ENCODE measurements at regions not wholly inside any gene's neighbourhood (a gene's known extent, or its start where the extent isn't known, plus 50 kb on each side); places are given as distances from the start of the nearest gene placed in this dataset.
A peak's percentile ranks its signal among the peaks of the same experiment; 100 is the strongest.
"Not testable (repeated sequence)": the region's sequence is repeated elsewhere in the genome, so short reads cannot be mapped to it uniquely, and the experiment has no call there.

DNA sequence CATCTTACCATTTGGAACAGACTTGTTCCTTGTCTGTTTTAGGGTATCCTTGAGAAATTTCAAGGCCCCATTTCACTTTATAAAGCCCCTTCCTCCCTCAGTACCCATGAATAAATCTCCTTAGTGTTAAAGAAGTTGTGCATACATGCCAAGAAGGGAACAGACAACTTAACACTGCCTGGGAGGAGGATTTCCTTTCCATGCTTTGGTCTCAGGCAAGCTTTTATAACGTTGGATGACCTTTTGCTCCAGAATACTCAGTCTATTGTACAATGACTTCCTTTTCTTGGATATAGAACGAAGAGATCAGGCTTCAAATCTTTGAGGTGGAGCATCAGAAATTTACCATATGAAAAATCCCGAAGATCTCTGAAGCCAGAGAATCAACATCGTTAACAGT, 551.4 kb downstream of the PRKD1 start:
- Histone ChIP-seq H3K4me3 (ENCODE audit: low read length) (no peak overlapping the region), H3K4me1 (ENCODE audit: control insufficient read depth, insufficient read depth, low read length) (no peaks in the 10 kb centered on the region), H3K9ac (ENCODE audit: low read length) (no peak overlapping the region), H3K27me3 (replicated peaks; ENCODE audit: control insufficient read depth, insufficient read depth, low read length) (no peaks in the 10 kb centered on the region), H3K36me3 (ENCODE audit: control insufficient read depth, insufficient read depth, low read length, severe bottlenecking) (no peaks in the 10 kb centered on the region), H3K9me3 (ENCODE audit: control insufficient read depth, low read length) (no peaks in the 10 kb centered on the region)
- no peak for DNase-seq (ENCODE audit: low read depth)

DNA sequence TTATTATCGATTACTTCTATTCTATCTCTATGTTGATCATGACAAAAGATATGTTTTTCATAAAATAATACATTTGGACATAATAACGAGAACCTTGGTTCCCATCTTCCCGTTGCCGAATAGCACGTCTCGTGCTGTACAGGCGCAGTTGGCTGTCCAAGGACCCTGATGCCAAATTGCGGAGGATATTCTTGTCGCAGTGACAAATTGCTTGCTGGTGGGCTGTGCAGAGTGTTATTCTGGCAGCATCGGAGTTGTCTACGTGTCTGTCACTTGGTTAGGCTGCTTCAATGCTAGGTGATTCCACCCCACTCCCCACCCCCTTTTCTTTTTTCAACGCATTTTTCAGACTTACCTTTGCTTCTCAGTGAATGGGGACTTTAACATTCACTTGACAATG, 546.8 kb downstream of the PRKD1 start:
- Histone ChIP-seq H3K27me3 (replicated peaks; ENCODE audit: control insufficient read depth, insufficient read depth, low read length) (no peaks in the 10 kb centered on the region), H3K36me3 (ENCODE audit: control insufficient read depth, insufficient read depth, low read length, severe bottlenecking) (no peaks in the 10 kb centered on the region), H3K4me3 (ENCODE audit: low read length) (no peak overlapping the region), H3K9me3 (ENCODE audit: control insufficient read depth, low read length) (no peaks in the 10 kb centered on the region), H3K4me1 (ENCODE audit: control insufficient read depth, insufficient read depth, low read length) (no peaks in the 10 kb centered on the region), H3K9ac (ENCODE audit: low read length) (no peak overlapping the region)
- DNase-seq (ENCODE audit: low read depth) = no peak

DNA sequence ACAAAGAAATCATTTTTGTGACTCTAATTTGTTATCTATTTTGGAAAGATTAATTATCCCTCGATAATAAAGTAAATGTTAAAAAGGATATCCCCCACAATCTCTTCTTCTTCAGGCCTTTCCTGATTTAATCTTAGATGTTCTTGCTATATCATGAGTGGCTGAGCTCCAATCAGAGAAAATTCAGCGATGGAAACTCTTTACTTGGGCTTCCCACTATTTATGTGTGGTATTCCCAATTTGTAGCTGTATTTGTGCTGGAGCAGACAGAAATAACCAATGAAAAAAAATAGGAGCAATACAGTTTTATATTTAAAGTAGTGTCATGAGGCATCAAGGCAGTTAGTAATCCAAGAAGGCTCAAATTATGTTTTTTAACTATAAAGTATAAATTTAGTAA, 539.1 kb downstream of the PRKD1 start:
- no peaks in the 10 kb centered on the region for H3K4me1 ChIP-seq (ENCODE audit: control insufficient read depth, insufficient read depth, low read length)
- no peak for DNase-seq (ENCODE audit: low read depth)
- H3K9ac ChIP-seq (ENCODE audit: low read length) = no peak overlapping the region
- H3K27me3 ChIP-seq (replicated peaks; ENCODE audit: control insufficient read depth, insufficient read depth, low read length) = no peaks in the 10 kb centered on the region
- no peaks in the 10 kb centered on the region for H3K36me3 ChIP-seq (ENCODE audit: control insufficient read depth, insufficient read depth, low read length, severe bottlenecking)
- no peak overlapping the region for H3K4me3 ChIP-seq (ENCODE audit: low read length)
- no peaks in the 10 kb centered on the region for H3K9me3 ChIP-seq (ENCODE audit: control insufficient read depth, low read length)

DNA sequence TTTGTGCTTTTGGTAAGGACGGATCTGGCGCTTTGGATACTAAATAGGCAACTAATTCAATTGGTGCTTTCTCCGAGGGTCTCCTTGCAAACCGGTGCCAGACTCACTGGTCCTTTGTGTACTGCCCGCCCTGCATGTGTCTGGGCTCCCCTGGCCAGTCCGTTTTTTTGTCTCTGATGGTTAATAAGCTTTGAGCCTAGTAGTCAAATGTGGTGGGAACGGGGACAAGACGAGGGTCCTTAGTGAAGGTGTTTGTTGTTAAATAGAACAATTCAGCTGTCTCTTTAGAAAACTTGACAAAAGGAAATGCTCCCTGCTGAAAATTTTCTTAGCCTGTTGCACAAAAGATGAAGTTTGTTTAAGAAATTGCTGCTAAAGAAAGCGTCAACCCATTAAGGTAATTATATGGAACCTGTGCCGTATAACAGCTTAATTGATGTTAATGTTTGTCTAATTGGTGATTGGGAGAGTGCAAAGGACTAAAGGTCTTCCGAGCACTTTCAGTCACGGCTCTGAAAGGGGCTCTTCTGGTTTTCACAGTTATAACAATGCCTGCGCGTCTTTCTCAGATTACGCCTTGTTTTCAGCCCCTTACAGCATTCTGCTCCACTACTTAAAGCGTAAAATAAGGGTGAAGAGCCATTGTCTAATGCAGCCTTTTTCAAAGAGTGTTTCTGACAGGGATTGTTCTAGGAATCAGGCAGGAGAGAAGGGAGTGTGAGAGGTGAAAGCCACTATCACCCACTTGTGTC, 537.4 kb downstream of the PRKD1 start:
- no peaks in the 10 kb centered on the region for H3K27me3 ChIP-seq (replicated peaks; ENCODE audit: control insufficient read depth, insufficient read depth, low read length)
- H3K4me1 ChIP-seq (ENCODE audit: control insufficient read depth, insufficient read depth, low read length) = no peaks in the 10 kb centered on the region
- no peaks in the 10 kb centered on the region for H3K36me3 ChIP-seq (ENCODE audit: control insufficient read depth, insufficient read depth, low read length, severe bottlenecking)
- H3K4me3 ChIP-seq (ENCODE audit: low read length) = no peak overlapping the region
- H3K9me3 ChIP-seq (ENCODE audit: control insufficient read depth, low read length) = no peaks in the 10 kb centered on the region
- DNase-seq (ENCODE audit: low read depth) = peak; percentile 14
- H3K9ac ChIP-seq (ENCODE audit: low read length) = no peak overlapping the region

DNA sequence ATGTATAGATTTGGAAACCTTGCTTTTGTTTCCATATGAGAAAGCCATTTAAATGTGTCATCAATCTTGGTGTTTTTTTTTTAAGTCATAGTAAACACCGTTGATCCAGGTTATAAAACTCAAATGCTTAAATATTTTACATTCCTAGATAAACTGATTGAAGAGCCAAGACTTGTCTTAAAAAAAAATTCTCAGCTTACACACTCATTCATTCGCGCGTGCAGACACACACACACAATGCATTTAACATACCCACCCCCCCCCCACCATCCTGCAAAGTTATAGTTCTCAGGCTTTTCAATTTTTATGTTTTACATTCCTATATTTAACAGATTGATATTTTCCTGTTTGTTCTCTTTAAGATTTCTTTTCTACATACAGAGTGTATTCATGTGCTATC, 536.4 kb downstream of the PRKD1 start:
- no peaks in the 10 kb centered on the region for H3K36me3 ChIP-seq (ENCODE audit: control insufficient read depth, insufficient read depth, low read length, severe bottlenecking)
- no peaks in the 10 kb centered on the region for H3K4me1 ChIP-seq (ENCODE audit: control insufficient read depth, insufficient read depth, low read length)
- DNase-seq (ENCODE audit: low read depth) = no peak
- no peak overlapping the region for H3K4me3 ChIP-seq (ENCODE audit: low read length)
- no peaks in the 10 kb centered on the region for H3K27me3 ChIP-seq (replicated peaks; ENCODE audit: control insufficient read depth, insufficient read depth, low read length)
- H3K9ac ChIP-seq (ENCODE audit: low read length) = no peak overlapping the region
- H3K9me3 ChIP-seq (ENCODE audit: control insufficient read depth, low read length) = no peaks in the 10 kb centered on the region

DNA sequence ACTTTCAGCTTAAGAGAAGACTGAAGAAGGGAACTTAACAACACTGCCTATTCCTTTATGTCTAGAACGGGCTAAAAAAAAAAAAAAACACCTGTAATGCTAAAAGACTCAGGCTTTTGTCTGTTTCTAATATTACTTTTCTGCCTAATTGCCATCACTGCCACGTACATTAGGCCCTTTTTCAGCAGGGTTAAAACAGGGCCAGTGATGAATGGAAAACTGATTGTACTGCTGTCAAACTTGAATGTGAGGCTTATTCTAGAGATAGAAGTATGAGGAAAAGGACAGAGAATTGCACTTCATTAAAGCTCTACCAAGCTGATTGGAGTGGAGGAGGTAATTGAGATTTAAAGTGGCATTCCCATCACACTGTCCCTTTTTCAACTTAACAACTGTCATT, 535.8 kb downstream of the PRKD1 start:
- Histone ChIP-seq H3K9ac (ENCODE audit: low read length) (no peak overlapping the region), H3K4me1 (ENCODE audit: control insufficient read depth, insufficient read depth, low read length) (no peaks in the 10 kb centered on the region), H3K27me3 (replicated peaks; ENCODE audit: control insufficient read depth, insufficient read depth, low read length) (no peaks in the 10 kb centered on the region), H3K9me3 (ENCODE audit: control insufficient read depth, low read length) (no peaks in the 10 kb centered on the region), H3K4me3 (ENCODE audit: low read length) (no peak overlapping the region), H3K36me3 (ENCODE audit: control insufficient read depth, insufficient read depth, low read length, severe bottlenecking) (no peaks in the 10 kb centered on the region)
- no peak for DNase-seq (ENCODE audit: low read depth)

DNA sequence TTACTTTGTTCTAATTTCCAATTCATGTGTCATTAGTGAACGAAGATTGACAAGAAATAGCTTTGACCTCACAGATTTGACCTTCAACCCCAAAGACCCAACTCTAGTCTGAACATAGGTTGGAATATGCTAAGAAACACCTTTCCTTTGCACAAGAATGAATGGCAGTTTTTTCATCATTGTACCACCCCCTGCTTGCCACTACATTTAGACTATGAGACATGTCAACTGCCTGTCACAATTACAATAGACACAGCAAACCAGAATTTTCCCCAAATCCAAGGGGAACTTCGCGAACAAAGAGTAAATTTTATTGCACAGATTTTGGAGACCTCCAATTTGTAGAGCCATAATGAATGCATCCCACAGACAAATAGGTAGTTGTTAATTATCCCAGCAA, 535.4 kb downstream of the PRKD1 start:
- Histone ChIP-seq H3K9me3 (ENCODE audit: control insufficient read depth, low read length) (no peaks in the 10 kb centered on the region), H3K4me1 (ENCODE audit: control insufficient read depth, insufficient read depth, low read length) (no peaks in the 10 kb centered on the region), H3K36me3 (ENCODE audit: control insufficient read depth, insufficient read depth, low read length, severe bottlenecking) (no peaks in the 10 kb centered on the region), H3K9ac (ENCODE audit: low read length) (no peak overlapping the region), H3K27me3 (replicated peaks; ENCODE audit: control insufficient read depth, insufficient read depth, low read length) (no peaks in the 10 kb centered on the region), H3K4me3 (ENCODE audit: low read length) (no peak overlapping the region)
- no peak for DNase-seq (ENCODE audit: low read depth)

DNA sequence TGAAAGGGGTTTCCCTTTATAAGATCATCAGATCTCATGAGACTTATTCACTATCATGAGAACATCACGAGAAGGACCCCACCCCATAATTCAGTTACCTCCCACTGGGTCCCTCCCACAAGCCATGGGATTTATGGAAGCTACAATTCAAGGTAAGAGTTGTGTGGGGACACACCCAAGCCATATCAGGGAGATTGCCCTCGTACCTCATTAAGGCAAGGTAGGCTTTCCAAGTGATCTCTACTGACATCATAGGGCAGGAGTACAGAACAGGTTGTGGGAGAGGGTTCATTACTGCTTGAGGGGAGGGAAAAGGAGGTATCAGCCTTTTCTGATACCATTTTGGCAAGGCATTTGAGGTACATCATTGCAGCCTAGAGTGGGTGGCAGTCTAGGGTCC, 524.6 kb downstream of the PRKD1 start:
- Histone ChIP-seq H3K36me3 (ENCODE audit: control insufficient read depth, insufficient read depth, low read length, severe bottlenecking) (no peaks in the 10 kb centered on the region), H3K4me3 (ENCODE audit: low read length) (no peak overlapping the region), H3K4me1 (ENCODE audit: control insufficient read depth, insufficient read depth, low read length) (no peaks in the 10 kb centered on the region), H3K27me3 (replicated peaks; ENCODE audit: control insufficient read depth, insufficient read depth, low read length) (no peaks in the 10 kb centered on the region), H3K9me3 (ENCODE audit: control insufficient read depth, low read length) (peaks cover 11% of the 10 kb centered on the region), H3K9ac (ENCODE audit: low read length) (no peak overlapping the region)
- DNase-seq (ENCODE audit: low read depth) = no peak

DNA sequence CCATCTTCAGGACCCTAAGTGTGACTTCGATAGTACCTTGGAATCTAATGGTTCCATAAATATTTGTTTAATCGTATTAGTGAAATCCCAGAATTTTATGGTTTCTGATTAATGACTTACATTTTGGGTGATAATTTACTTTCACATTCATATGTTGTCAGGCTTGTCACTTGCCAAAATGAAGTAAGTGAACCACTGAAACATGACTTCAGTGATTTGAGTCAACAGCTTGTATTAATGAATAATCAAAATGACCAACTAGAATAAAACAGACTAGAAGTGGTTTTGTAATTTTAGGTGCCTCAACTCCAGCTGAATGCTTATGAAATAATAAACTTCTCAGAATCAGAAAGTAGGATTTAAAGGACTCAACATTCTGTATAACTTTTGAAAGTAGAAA, 517.1 kb downstream of the PRKD1 start:
- Histone ChIP-seq H3K36me3 (ENCODE audit: control insufficient read depth, insufficient read depth, low read length, severe bottlenecking) (no peaks in the 10 kb centered on the region), H3K27me3 (replicated peaks; ENCODE audit: control insufficient read depth, insufficient read depth, low read length) (no peaks in the 10 kb centered on the region), H3K9me3 (ENCODE audit: control insufficient read depth, low read length) (peaks cover 11% of the 10 kb centered on the region), H3K4me3 (ENCODE audit: low read length) (no peak overlapping the region), H3K9ac (ENCODE audit: low read length) (no peak overlapping the region), H3K4me1 (ENCODE audit: control insufficient read depth, insufficient read depth, low read length) (no peaks in the 10 kb centered on the region)
- no peak for DNase-seq (ENCODE audit: low read depth)

DNA sequence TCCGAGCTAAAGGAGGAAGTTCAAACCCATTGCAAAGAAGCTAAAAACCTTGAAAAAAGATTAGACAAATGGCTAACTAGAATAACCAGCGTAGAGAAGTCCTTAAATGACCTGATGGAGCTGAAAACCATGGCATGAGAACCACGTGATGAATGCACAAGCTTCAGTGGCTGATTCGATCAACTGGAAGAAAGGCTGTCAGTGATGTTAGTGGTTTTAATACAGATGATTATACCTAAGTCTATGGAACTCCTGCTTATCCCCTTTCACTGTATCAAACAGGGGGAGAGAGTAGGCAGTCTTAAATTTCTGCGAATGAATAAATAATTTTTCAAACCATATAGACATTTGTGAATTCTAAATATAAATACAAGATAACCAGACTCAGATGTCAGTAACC, 512.7 kb downstream of the PRKD1 start:
- not testable (repeated sequence) for H3K4me1 ChIP-seq (ENCODE audit: control insufficient read depth, insufficient read depth, low read length); H3K9ac ChIP-seq (ENCODE audit: low read length); H3K9me3 ChIP-seq (ENCODE audit: control insufficient read depth, low read length); H3K27me3 ChIP-seq (replicated peaks; ENCODE audit: control insufficient read depth, insufficient read depth, low read length); H3K36me3 ChIP-seq (ENCODE audit: control insufficient read depth, insufficient read depth, low read length, severe bottlenecking); DNase-seq (ENCODE audit: low read depth); H3K4me3 ChIP-seq (ENCODE audit: low read length)

DNA sequence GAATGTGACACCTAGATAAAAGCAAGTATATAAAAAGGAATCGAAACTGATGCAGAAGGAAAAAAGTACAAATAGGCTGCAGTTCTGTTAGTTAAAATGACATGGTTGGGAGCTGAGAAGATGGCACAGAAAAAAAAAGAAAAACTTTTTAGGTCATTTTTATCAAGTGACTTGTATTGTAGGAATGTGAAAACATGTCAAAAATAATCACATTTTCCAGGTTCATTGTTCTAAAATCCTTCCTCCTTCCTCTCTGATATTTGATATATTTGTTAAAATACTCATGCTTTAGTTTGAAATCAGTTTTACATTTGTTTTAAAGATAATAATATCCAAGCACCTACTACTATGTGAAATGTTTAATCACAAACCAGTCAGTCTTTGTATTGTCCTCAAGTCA, 507.9 kb downstream of the PRKD1 start:
- Histone ChIP-seq H3K9me3 (ENCODE audit: control insufficient read depth, low read length) (no peaks in the 10 kb centered on the region), H3K36me3 (ENCODE audit: control insufficient read depth, insufficient read depth, low read length, severe bottlenecking) (no peaks in the 10 kb centered on the region), H3K9ac (ENCODE audit: low read length) (no peak overlapping the region), H3K4me3 (ENCODE audit: low read length) (no peak overlapping the region), H3K4me1 (ENCODE audit: control insufficient read depth, insufficient read depth, low read length) (no peaks in the 10 kb centered on the region), H3K27me3 (replicated peaks; ENCODE audit: control insufficient read depth, insufficient read depth, low read length) (no peaks in the 10 kb centered on the region)
- peak; percentile 5 for DNase-seq (ENCODE audit: low read depth)

DNA sequence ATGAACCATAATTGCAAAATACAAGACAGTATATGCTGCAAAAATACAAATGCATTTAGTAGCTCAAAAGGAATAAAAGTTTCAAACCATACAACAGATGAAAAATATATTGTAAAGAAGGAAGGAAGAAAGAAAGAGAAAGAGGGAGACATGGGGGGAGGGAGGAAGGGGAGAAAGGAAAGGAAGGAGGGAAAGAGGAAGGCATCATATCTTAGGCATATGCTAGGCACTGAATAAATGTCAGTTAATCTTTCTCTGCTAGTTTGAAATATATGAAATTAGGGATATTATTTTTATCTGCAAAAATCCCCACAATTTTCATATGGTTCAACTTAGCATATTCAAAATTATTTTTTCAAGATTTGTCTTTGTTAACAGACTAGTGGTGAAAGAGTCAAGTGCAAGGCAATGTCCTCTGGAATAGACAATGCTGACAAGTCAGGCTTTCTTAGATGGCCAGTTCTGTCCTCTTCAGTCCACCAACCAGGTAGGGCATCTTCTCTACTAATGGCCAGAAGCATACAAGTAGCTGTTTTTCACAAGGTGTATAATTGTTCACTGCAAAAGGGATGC, 506.4 kb downstream of the PRKD1 start:
- H3K4me1 ChIP-seq (ENCODE audit: control insufficient read depth, insufficient read depth, low read length) = no peaks in the 10 kb centered on the region
- H3K9ac ChIP-seq (ENCODE audit: low read length) = no peak overlapping the region
- H3K27me3 ChIP-seq (replicated peaks; ENCODE audit: control insufficient read depth, insufficient read depth, low read length) = no peaks in the 10 kb centered on the region
- H3K36me3 ChIP-seq (ENCODE audit: control insufficient read depth, insufficient read depth, low read length, severe bottlenecking) = no peaks in the 10 kb centered on the region
- no peak for DNase-seq (ENCODE audit: low read depth)
- H3K9me3 ChIP-seq (ENCODE audit: control insufficient read depth, low read length) = no peaks in the 10 kb centered on the region
- H3K4me3 ChIP-seq (ENCODE audit: low read length) = no peak overlapping the region

All from adipocyte (in vitro differentiated cells).